ENCODE measurements at regions not wholly inside any gene's neighbourhood (a gene's known extent, or its start where the extent isn't known, plus 50 kb on each side); places are given as distances from the start of the nearest gene placed in this dataset.

- no peak for DNase-seq
These were observed 176.1 kb upstream of the ZPLD1 start for GRCh38 chr3:102258666-102259227.

- no peak for DNase-seq
These were observed 175.2 kb upstream of the ZPLD1 start for GRCh38 chr3:102259663-102260062.

GRCh38 chr3:102265720-102266119, 169.1 kb upstream of the ZPLD1 start:
- no peak for DNase-seq

- DNase-seq = no peak
These were observed 165.4 kb upstream of the ZPLD1 start for GRCh38 chr3:102269406-102269805.

GRCh38 chr3:102290241-102290640, 144.6 kb upstream of the ZPLD1 start:
- DNase-seq = no peak

GRCh38 chr3:102295756-102296155, 139.1 kb upstream of the ZPLD1 start:
- DNase-seq = no peak

- DNase-seq = no peak
These were observed 137.7 kb upstream of the ZPLD1 start for GRCh38 chr3:102297072-102297658.

- no peak for DNase-seq
These were observed 135.5 kb upstream of the ZPLD1 start for GRCh38 chr3:102299125-102299877.

- DNase-seq = no peak
These were observed 133.5 kb upstream of the ZPLD1 start for GRCh38 chr3:102301155-102301880.

GRCh38 chr3:102302020-102302419, 132.8 kb upstream of the ZPLD1 start:
- DNase-seq = no peak

- no peak for DNase-seq
These were observed 130.3 kb upstream of the ZPLD1 start for GRCh38 chr3:102304550-102304949.

GRCh38 chr3:102307442-102307841, 127.4 kb upstream of the ZPLD1 start:
- no peak for DNase-seq

- no peak for DNase-seq
These were observed 105.7 kb upstream of the ZPLD1 start for GRCh38 chr3:102329066-102329465.

- DNase-seq = no peak
These were observed 105.3 kb upstream of the ZPLD1 start for GRCh38 chr3:102329561-102329960.

GRCh38 chr3:102332205-102332604, 102.6 kb upstream of the ZPLD1 start:
- DNase-seq = no peak

GRCh38 chr3:102332934-102333333, 101.9 kb upstream of the ZPLD1 start:
- no peak for DNase-seq

- DNase-seq = no peak
These were observed 98.7 kb upstream of the ZPLD1 start for GRCh38 chr3:102336130-102336529.

- DNase-seq = no peak
These were observed 95.1 kb upstream of the ZPLD1 start for GRCh38 chr3:102339671-102340070.

GRCh38 chr3:102346897-102347296, 87.9 kb upstream of the ZPLD1 start:
- no peak for DNase-seq

- DNase-seq = no peak
These were observed 85.9 kb upstream of the ZPLD1 start for GRCh38 chr3:102348904-102349303.

GRCh38 chr3:102353148-102353547, 81.7 kb upstream of the ZPLD1 start:
- DNase-seq = no peak

GRCh38 chr3:102353805-102354204, 81.0 kb upstream of the ZPLD1 start:
- DNase-seq = no peak

- DNase-seq = no peak
These were observed 79.8 kb upstream of the ZPLD1 start for GRCh38 chr3:102354818-102355515.

Measured in GOT3 (cell line).